ENCODE measurements at regions not wholly inside any gene's neighbourhood (a gene's known extent, or its start where the extent isn't known, plus 50 kb on each side); places are given as distances from the start of the nearest gene placed in this dataset.

DNA sequence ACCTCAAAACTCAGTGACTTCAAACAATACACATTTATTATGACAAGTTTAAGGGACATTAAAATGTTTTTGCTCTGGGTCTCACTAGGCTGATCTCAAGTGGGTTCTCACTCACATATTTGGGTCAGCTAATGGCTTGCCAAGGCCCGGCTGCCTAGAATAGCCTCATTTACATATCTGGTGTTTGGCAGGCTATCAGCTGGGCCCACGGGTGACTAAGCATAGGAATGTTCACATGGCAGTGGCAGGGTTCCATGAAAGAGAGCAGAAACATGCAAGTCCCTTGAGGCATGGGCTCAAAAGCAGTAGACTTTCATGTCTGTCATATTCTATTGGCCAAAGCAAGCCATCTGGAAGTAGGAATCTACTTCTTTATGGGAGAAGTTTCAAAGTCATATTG lies 492.6 kb downstream of the KCNT2 start:
- TF ChIP-seq TAF1 (IDR thresholded peaks at IDR 0.05; ENCODE audit: borderline replicate concordance, insufficient read depth, low read length), result no peak
- no peak for TF ChIP-seq FOXP2 (optimal IDR thresholded peaks at IDR 0.05; ENCODE audit: borderline replicate concordance, extremely low read depth, extremely low read length, insufficient read depth)
- no peak for TF ChIP-seq SIN3A (IDR thresholded peaks at IDR 0.05; ENCODE audit: borderline replicate concordance, insufficient read depth, low read length)
- no peak for TF ChIP-seq POLR2AphosphoS5 (IDR thresholded peaks at IDR 0.05; ENCODE audit: low read depth, low read length)
- TF ChIP-seq, protein P1, sequence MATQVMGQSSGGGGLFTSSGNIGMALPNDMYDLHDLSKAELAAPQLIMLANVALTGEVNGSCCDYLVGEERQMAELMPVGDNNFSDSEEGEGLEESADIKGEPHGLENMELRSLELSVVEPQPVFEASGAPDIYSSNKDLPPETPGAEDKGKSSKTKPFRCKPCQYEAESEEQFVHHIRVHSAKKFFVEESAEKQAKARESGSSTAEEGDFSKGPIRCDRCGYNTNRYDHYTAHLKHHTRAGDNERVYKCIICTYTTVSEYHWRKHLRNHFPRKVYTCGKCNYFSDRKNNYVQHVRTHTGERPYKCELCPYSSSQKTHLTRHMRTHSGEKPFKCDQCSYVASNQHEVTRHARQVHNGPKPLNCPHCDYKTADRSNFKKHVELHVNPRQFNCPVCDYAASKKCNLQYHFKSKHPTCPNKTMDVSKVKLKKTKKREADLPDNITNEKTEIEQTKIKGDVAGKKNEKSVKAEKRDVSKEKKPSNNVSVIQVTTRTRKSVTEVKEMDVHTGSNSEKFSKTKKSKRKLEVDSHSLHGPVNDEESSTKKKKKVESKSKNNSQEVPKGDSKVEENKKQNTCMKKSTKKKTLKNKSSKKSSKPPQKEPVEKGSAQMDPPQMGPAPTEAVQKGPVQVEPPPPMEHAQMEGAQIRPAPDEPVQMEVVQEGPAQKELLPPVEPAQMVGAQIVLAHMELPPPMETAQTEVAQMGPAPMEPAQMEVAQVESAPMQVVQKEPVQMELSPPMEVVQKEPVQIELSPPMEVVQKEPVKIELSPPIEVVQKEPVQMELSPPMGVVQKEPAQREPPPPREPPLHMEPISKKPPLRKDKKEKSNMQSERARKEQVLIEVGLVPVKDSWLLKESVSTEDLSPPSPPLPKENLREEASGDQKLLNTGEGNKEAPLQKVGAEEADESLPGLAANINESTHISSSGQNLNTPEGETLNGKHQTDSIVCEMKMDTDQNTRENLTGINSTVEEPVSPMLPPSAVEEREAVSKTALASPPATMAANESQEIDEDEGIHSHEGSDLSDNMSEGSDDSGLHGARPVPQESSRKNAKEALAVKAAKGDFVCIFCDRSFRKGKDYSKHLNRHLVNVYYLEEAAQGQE (IDR thresholded peaks at IDR 0.05; ENCODE audit: insufficient read depth in 1 of 2, low read depth in 2 of 2, low read length in 2 of 2), result no peak

DNA sequence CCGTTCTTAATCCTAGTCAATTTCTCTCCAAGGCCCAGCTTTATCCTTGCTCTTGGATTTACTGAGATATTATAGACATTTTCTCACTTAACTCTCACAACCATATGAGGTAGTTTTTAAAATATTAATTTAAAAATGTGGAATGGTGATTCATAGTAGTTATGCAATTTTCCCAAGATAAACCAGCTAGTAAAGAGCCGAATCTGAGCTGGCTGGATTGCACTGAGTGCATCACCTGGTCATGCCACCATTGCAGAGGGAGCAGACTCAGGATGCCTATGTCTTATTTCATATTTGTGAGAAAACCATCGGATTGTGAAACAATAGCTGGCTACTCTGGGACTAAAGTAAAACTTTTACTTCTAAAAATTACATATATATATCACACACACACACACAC lies 494.0 kb downstream of the KCNT2 start:
- no peak for TF ChIP-seq FOXP2 (optimal IDR thresholded peaks at IDR 0.05; ENCODE audit: borderline replicate concordance, extremely low read depth, extremely low read length, insufficient read depth)
- TF ChIP-seq, protein P1 (IDR thresholded peaks at IDR 0.05; ENCODE audit: insufficient read depth in 1 of 2, low read depth in 2 of 2, low read length in 2 of 2), result no peak
- TF ChIP-seq POLR2AphosphoS5 (IDR thresholded peaks at IDR 0.05; ENCODE audit: low read depth, low read length), result no peak
- TF ChIP-seq SIN3A (IDR thresholded peaks at IDR 0.05; ENCODE audit: borderline replicate concordance, insufficient read depth, low read length), result no peak
- TF ChIP-seq TAF1 (IDR thresholded peaks at IDR 0.05; ENCODE audit: borderline replicate concordance, insufficient read depth, low read length), result no peak

DNA sequence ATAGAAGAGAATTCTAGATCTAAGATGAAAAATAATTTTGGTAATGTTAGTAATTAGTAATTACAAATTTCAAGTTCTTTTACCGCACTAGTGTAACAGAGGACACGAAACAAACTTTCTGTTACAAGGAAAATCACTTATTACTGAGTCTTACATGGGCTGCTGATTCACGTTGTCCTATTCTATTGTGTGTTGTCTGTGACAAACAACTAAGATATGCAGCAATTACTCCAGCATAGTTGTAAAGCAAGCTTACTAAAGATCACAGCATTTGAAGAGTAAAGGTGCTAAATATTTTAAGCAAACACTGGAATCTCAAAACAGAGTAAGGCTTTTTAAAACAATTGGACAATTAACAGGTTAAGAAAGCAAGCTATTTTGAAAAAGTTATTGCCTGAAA lies 502.3 kb downstream of the KCNT2 start:
- TF ChIP-seq, protein P1 (IDR thresholded peaks at IDR 0.05; ENCODE audit: insufficient read depth in 1 of 2, low read depth in 2 of 2, low read length in 2 of 2), result no peak
- TF ChIP-seq FOXP2 (optimal IDR thresholded peaks at IDR 0.05; ENCODE audit: borderline replicate concordance, extremely low read depth, extremely low read length, insufficient read depth) (no peak), POLR2AphosphoS5 (IDR thresholded peaks at IDR 0.05; ENCODE audit: low read depth, low read length) (no peak), SIN3A (IDR thresholded peaks at IDR 0.05; ENCODE audit: borderline replicate concordance, insufficient read depth, low read length) (no peak), TAF1 (IDR thresholded peaks at IDR 0.05; ENCODE audit: borderline replicate concordance, insufficient read depth, low read length) (no peak)

DNA sequence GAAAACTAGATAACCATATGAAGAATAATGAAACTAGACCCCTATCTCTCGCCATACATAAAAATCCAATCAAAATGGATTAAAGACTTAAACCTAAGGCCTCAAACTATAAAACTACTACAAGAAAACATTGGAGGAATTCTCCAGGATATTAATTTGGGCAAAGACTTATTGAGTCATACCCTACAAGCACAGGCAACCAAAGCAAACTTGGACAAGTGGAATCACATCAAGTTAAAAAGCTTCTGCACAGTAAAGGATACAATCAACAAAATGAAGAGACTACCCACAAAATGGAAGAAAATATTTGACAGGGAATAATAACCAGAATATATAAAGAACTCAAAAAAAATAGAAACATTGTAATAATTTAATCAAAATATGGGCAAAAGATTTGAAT lies 505.4 kb downstream of the KCNT2 start:
- TF ChIP-seq POLR2AphosphoS5 (IDR thresholded peaks at IDR 0.05; ENCODE audit: low read depth, low read length), result no peak
- no peak for TF ChIP-seq TAF1 (IDR thresholded peaks at IDR 0.05; ENCODE audit: borderline replicate concordance, insufficient read depth, low read length)
- TF ChIP-seq, protein P1 (IDR thresholded peaks at IDR 0.05; ENCODE audit: insufficient read depth in 1 of 2, low read depth in 2 of 2, low read length in 2 of 2), result no peak
- no peak for TF ChIP-seq FOXP2 (optimal IDR thresholded peaks at IDR 0.05; ENCODE audit: borderline replicate concordance, extremely low read depth, extremely low read length, insufficient read depth)

DNA sequence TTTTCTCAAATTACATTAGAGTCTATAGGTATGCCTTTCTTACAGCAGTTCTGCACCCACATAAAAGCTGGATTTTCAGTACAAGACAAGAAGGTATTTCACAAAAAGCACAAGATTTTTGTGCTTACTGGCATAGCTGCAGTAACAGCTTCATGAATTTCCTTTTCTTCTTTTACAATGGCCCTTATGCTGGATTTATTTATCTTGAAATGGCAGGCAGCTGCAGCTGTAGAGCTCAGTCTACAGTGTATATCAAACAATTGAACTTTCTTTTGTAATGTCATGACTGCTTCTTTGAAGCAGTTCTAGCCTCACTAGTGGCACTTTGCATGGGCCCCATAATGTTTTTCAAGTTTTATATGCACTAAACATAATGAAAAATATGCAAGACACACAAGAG lies 510.2 kb downstream of the KCNT2 start:
- TF ChIP-seq SIN3A (IDR thresholded peaks at IDR 0.05; ENCODE audit: borderline replicate concordance, insufficient read depth, low read length), result no peak
